ENCODE measurements at regions not wholly inside any gene's neighbourhood (a gene's known extent, or its start where the extent isn't known, plus 50 kb on each side); places are given as distances from the start of the nearest gene placed in this dataset.

DNA sequence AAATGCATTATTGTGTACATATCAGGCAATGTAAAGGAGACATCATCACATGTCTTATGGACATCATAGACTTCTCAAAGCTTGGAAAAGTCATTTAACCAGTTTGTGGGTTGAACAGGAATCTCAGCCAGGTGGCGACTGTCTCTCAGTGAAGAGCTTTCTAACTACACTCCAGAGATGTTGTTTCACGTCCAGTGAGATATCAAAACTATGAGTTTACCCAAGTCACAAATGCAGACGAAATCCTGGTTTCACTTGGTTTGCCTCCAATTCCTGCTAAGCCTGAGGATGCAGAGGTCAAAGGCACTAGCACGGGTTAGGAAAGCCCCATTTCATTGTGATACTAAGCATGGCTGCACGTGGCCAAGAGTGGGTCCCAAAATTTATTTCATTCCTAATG is 384.5 kb upstream of the MEIS1 start:
- TF ChIP-seq, protein P1, sequence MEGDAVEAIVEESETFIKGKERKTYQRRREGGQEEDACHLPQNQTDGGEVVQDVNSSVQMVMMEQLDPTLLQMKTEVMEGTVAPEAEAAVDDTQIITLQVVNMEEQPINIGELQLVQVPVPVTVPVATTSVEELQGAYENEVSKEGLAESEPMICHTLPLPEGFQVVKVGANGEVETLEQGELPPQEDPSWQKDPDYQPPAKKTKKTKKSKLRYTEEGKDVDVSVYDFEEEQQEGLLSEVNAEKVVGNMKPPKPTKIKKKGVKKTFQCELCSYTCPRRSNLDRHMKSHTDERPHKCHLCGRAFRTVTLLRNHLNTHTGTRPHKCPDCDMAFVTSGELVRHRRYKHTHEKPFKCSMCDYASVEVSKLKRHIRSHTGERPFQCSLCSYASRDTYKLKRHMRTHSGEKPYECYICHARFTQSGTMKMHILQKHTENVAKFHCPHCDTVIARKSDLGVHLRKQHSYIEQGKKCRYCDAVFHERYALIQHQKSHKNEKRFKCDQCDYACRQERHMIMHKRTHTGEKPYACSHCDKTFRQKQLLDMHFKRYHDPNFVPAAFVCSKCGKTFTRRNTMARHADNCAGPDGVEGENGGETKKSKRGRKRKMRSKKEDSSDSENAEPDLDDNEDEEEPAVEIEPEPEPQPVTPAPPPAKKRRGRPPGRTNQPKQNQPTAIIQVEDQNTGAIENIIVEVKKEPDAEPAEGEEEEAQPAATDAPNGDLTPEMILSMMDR (IDR thresholded peaks at IDR 0.05; ENCODE audit: poor library complexity), result no peak
- no peak for TF ChIP-seq EZH2phosphoT487 (IDR thresholded peaks at IDR 0.05; ENCODE audit: low read depth, severe bottlenecking, unreplicated experiment)
